Non-pigmented ciliary epithelial cell (primary cell): ENCODE measurements at regions not wholly inside any gene's neighbourhood (a gene's known extent, or its start where the extent isn't known, plus 50 kb on each side); places are given as distances from the start of the nearest gene placed in this dataset.
"Not testable (repeated sequence)": the region's sequence is repeated elsewhere in the genome, so short reads cannot be mapped to it uniquely, and the experiment has no call there.

Experiments
- DNase-seq: peaks from one replicate; pipeline ENCODE4 v3.0.0-alpha.2; 2010; ENCODE audit warnings: low read depth

GRCh38 chr5:124121198-124121597, 609.2 kb downstream of the CSNK1G3 start:
- no peak for DNase-seq

GRCh38 chr5:124114911-124115310, 602.9 kb downstream of the CSNK1G3 start:
- no peak for DNase-seq

- DNase-seq, result no peak
Measured at GRCh38 chr5:124111886-124112285, 599.9 kb downstream of the CSNK1G3 start.

- DNase-seq, result no peak
Measured at GRCh38 chr5:124110942-124111341, 599.0 kb downstream of the CSNK1G3 start.

GRCh38 chr5:124105326-124105725, 593.3 kb downstream of the CSNK1G3 start:
- no peak for DNase-seq

GRCh38 chr5:124104821-124105220, 592.8 kb downstream of the CSNK1G3 start:
- no peak for DNase-seq

- no peak for DNase-seq
Measured at GRCh38 chr5:124104344-124104743, 592.4 kb downstream of the CSNK1G3 start.

GRCh38 chr5:124103671-124104070, 591.7 kb downstream of the CSNK1G3 start:
- no peak for DNase-seq

GRCh38 chr5:124103056-124103455, 591.1 kb downstream of the CSNK1G3 start:
- not testable (repeated sequence) for DNase-seq

- no peak for DNase-seq
Measured at GRCh38 chr5:124102486-124102885, 590.5 kb downstream of the CSNK1G3 start.

- DNase-seq, result no peak
Measured at GRCh38 chr5:124093658-124094057, 581.7 kb downstream of the CSNK1G3 start.

- DNase-seq, result no peak
Measured at GRCh38 chr5:124090115-124090514, 578.1 kb downstream of the CSNK1G3 start.

- DNase-seq, result no peak
Measured at GRCh38 chr5:124089578-124089977, 577.6 kb downstream of the CSNK1G3 start.

GRCh38 chr5:124088289-124089032, 576.5 kb downstream of the CSNK1G3 start:
- DNase-seq, result no peak

GRCh38 chr5:124087752-124088151, 575.8 kb downstream of the CSNK1G3 start:
- no peak for DNase-seq

- DNase-seq, result no peak
Measured at GRCh38 chr5:124080256-124080655, 568.3 kb downstream of the CSNK1G3 start.

GRCh38 chr5:124079062-124079461, 567.1 kb downstream of the CSNK1G3 start:
- no peak for DNase-seq

GRCh38 chr5:124074500-124074899, 562.5 kb downstream of the CSNK1G3 start:
- no peak for DNase-seq

- no peak for DNase-seq
Measured at GRCh38 chr5:124072570-124072969, 560.6 kb downstream of the CSNK1G3 start.

GRCh38 chr5:124071039-124071438, 559.1 kb downstream of the CSNK1G3 start:
- no peak for DNase-seq

GRCh38 chr5:124065508-124065907, 553.5 kb downstream of the CSNK1G3 start:
- no peak for DNase-seq

- no peak for DNase-seq
Measured at GRCh38 chr5:124064956-124065355, 553.0 kb downstream of the CSNK1G3 start.

- DNase-seq, result no peak
Measured at GRCh38 chr5:124061663-124062062, 549.7 kb downstream of the CSNK1G3 start.

GRCh38 chr5:124061068-124061430, 549.1 kb downstream of the CSNK1G3 start:
- no peak for DNase-seq
